Liver (tissue), 8 donors: ENCODE measurements at regions not wholly inside any gene's neighbourhood (a gene's known extent, or its start where the extent isn't known, plus 50 kb on each side); places are given as distances from the start of the nearest gene placed in this dataset.

Source experiments
- DNase-seq: peaks from one replicate; pipeline ENCODE4 v3.0.0-alpha.2; 2017; ENCODE audit warnings: low spot score
- H3K27ac ChIP-seq, 2 donors: one replicate each; pipeline ENCODE4 v1.7.0; 2013; ENCODE audit warnings: inconsistent platforms in 2 of 2, low read length in 2 of 2, control low read depth in 1 of 2, low read depth in 1 of 2, mild to moderate bottlenecking in 1 of 2
- H3K27me3 ChIP-seq, 4 donors: one replicate each; pipeline versions ENCODE4 v1.6.1 to v1.7.0; 2013; ENCODE audit warnings: low read length in 3 of 4, inconsistent platforms in 1 of 4, mild to moderate bottlenecking in 1 of 4, moderate library complexity in 1 of 4; ENCODE audit not compliant: control insufficient read depth in 4 of 4, insufficient read depth in 4 of 4
- H3K36me3 ChIP-seq, 4 donors: one replicate each; pipeline versions ENCODE4 v1.6.1 to v1.7.0; 2013; ENCODE audit warnings: low read length in 3 of 4, mild to moderate bottlenecking in 3 of 4, low read depth in 1 of 4, moderate library complexity in 1 of 4; ENCODE audit not compliant: control insufficient read depth in 4 of 4, insufficient read depth in 3 of 4
- H3K4me1 ChIP-seq, 4 donors: one replicate each; pipeline versions ENCODE4 v1.6.1 to v1.7.0; 2013; ENCODE audit warnings: low read length in 3 of 4, mild to moderate bottlenecking in 3 of 4, moderate library complexity in 1 of 4; ENCODE audit not compliant: control insufficient read depth in 4 of 4, insufficient read depth in 4 of 4
- H3K4me3 ChIP-seq, 3 donors: one replicate each; pipeline versions ENCODE4 v1.6.1 to v1.7.0; 2013; ENCODE audit warnings: low read length in 3 of 3, control low read depth in 1 of 3, low read depth in 1 of 3, mild to moderate bottlenecking in 1 of 3
- H3K9ac ChIP-seq, 2 donors: one replicate each; pipeline ENCODE4 v1.7.0; 2013; ENCODE audit warnings: low read length in 2 of 2, mild to moderate bottlenecking in 2 of 2, moderate library complexity in 2 of 2, control low read depth in 1 of 2, low read depth in 1 of 2
- H3K9me3 ChIP-seq, 4 donors: one replicate each; pipeline versions ENCODE4 v1.6.1 to v1.7.0; 2013; ENCODE audit warnings: low read length in 3 of 4; ENCODE audit not compliant: control insufficient read depth in 4 of 4
- ATF3 ChIP-seq: IDR thresholded peaks from 2 replicates; pipeline ENCODE4 v1.6.1; 2016; ENCODE audit warnings: antibody characterized with exemption
- CTCF ChIP-seq: fragments of 150-350 bp; IDR thresholded peaks from 2 replicates; pipeline ENCODE4 v1.5.1; 2017; ENCODE audit warnings: improper control_type of control experiment, low read depth, low read length; ENCODE audit not compliant: missing input control
- EGR1 ChIP-seq, 2 donors: IDR thresholded peaks; 2 replicates each; pipeline ENCODE4 v1.6.1; 2016 to 2018; ENCODE audit warnings: antibody characterized with exemption in 2 of 2, low read depth in 2 of 2
- FOXA1 ChIP-seq: IDR thresholded peaks from 2 replicates; pipeline ENCODE4 v1.6.1; 2016; ENCODE audit warnings: antibody characterized with exemption
- FOXA2 ChIP-seq: IDR thresholded peaks from 2 replicates; pipeline ENCODE4 v1.6.1; 2016; ENCODE audit warnings: antibody characterized with exemption
- GABPA ChIP-seq, 2 donors: IDR thresholded peaks in 1 of 2; conservative IDR thresholded peaks in 1 of 2; 2 replicates each; pipeline ENCODE4 v1.6.1; 2016; ENCODE audit warnings: antibody characterized with exemption in 2 of 2, mild to moderate bottlenecking in 1 of 2, moderate library complexity in 1 of 2
- HNF4A ChIP-seq, 2 donors: conservative IDR thresholded peaks; 2 replicates each; pipeline ENCODE4 v1.6.1; 2016; ENCODE audit warnings: antibody characterized with exemption in 2 of 2, mild to moderate bottlenecking in 2 of 2
- HNF4G ChIP-seq: IDR thresholded peaks from 2 replicates; pipeline ENCODE4 v1.6.1; 2016; ENCODE audit warnings: antibody characterized with exemption
- MAX ChIP-seq: IDR thresholded peaks from 2 replicates; pipeline ENCODE4 v1.6.1; 2016; ENCODE audit warnings: antibody characterized with exemption
- NR2F2 ChIP-seq: IDR thresholded peaks from 2 replicates; pipeline ENCODE4 v1.6.1; 2016; ENCODE audit warnings: antibody characterized with exemption
- RAD21 ChIP-seq, 2 donors: IDR thresholded peaks; 2 replicates each; pipeline ENCODE4 v1.6.1; 2016; ENCODE audit warnings: antibody characterized with exemption in 2 of 2, mild to moderate bottlenecking in 2 of 2
- REST ChIP-seq: IDR thresholded peaks from 2 replicates; pipeline ENCODE4 v1.6.1; 2016; ENCODE audit warnings: antibody characterized with exemption, mild to moderate bottlenecking
- RXRA ChIP-seq, 2 donors: IDR thresholded peaks; 2 replicates each; pipeline ENCODE4 v1.6.1; 2017 to 2018; ENCODE audit warnings: antibody characterized with exemption in 2 of 2, mild to moderate bottlenecking in 1 of 2
- SP1 ChIP-seq: IDR thresholded peaks from 2 replicates; pipeline ENCODE4 v1.6.1; 2018; ENCODE audit warnings: antibody characterized with exemption, mild to moderate bottlenecking
- TAF1 ChIP-seq: conservative IDR thresholded peaks from 2 replicates; pipeline ENCODE4 v1.6.1; 2016; ENCODE audit warnings: antibody characterized with exemption, mild to moderate bottlenecking
- YY1 ChIP-seq: IDR thresholded peaks from 2 replicates; pipeline ENCODE4 v1.6.1; 2016; ENCODE audit warnings: antibody characterized with exemption, mild to moderate bottlenecking
- ZBTB33 ChIP-seq: IDR thresholded peaks from 2 replicates; pipeline ENCODE4 v1.6.1; 2016; ENCODE audit warnings: antibody characterized with exemption
- WGBS: extraction: QIAGEN DNeasy Blood & Tissue Kit; methylation state at CpG from one replicate; pipeline ENCODE4 v1.1.7; 2013; 5-methylcytosine and 5-hydroxymethylcytosine counted together
- donor health status: healthy.
- donor health status: healthy.
- donor health status: healthy.
- donor health status: healthy.
- donor health status: healthy.

GRCh38 chr2:147110962-147111361, 733.9 kb upstream of the ACVR2A start:
- TF ChIP-seq HNF4A (conservative IDR thresholded peaks at IDR 0.05) (no peak), MAX (no peak), GABPA (IDR thresholded peaks at IDR 0.05 in 1 of 2, conservative IDR thresholded peaks at IDR 0.05 in 1 of 2) (no peak), RAD21 (IDR thresholded peaks at IDR 0.05) (no peak), FOXA2 (no peak), SP1 (no peak), REST (no peak), YY1 (no peak), CTCF (no peak), EGR1 (IDR thresholded peaks at IDR 0.05; ENCODE audit: low read depth in 2 of 2) (no peak), NR2F2 (no peak), ATF3 (no peak), TAF1 (no peak)
- peaks cover 0 to 7% (median 0%) of the 10 kb centered on the region in 4 donors for H3K27me3 ChIP-seq
- H3K36me3 ChIP-seq: no peaks in the 10 kb centered on the region
- H3K9me3 ChIP-seq: no peaks in the 10 kb centered on the region
- no peak for DNase-seq
- H3K4me1 ChIP-seq: no peaks in the 10 kb centered on the region
- no peak overlapping the region for H3K4me3 ChIP-seq
- H3K27ac ChIP-seq: no peak overlapping the region
- WGBS: 89% methylated on average over 4 of the region's 4 CpGs
- no peak overlapping the region for H3K9ac ChIP-seq

- no peak for TF ChIP-seq EGR1 (IDR thresholded peaks at IDR 0.05; ENCODE audit: low read depth in 2 of 2)
- TF ChIP-seq RXRA (IDR thresholded peaks at IDR 0.05): no peak
- TF ChIP-seq HNF4G: no peak
- no peak for TF ChIP-seq GABPA (IDR thresholded peaks at IDR 0.05 in 1 of 2, conservative IDR thresholded peaks at IDR 0.05 in 1 of 2)
- no peak for TF ChIP-seq REST
- TF ChIP-seq ATF3: no peak
- TF ChIP-seq ZBTB33: no peak
- TF ChIP-seq FOXA2: no peak
- TF ChIP-seq CTCF: no peak
- TF ChIP-seq NR2F2: no peak
- TF ChIP-seq TAF1: no peak
- TF ChIP-seq FOXA1: no peak
- 58% methylated on average over 4 of the region's 4 CpGs for WGBS
- no peak overlapping the region for H3K27ac ChIP-seq
- no peaks in the 10 kb centered on the region for H3K4me1 ChIP-seq
- no peak overlapping the region for H3K9ac ChIP-seq
- no peak overlapping the region for H3K4me3 ChIP-seq
- H3K9me3 ChIP-seq: no peaks in the 10 kb centered on the region
- H3K36me3 ChIP-seq: no peaks in the 10 kb centered on the region
- no peak for DNase-seq
- peaks cover 0 to 7% (median 0%) of the 10 kb centered on the region in 4 donors for H3K27me3 ChIP-seq
Measured at GRCh38 chr2:147110317-147110716, 734.5 kb upstream of the ACVR2A start.
